Astrocyte of the spinal cord (primary cell): ENCODE measurements at regions not wholly inside any gene's neighbourhood (a gene's known extent, or its start where the extent isn't known, plus 50 kb on each side); places are given as distances from the start of the nearest gene placed in this dataset.

Experiments
- DNase-seq: peaks from one replicate; pipeline ENCODE4 v3.0.0; 2011; ENCODE audit warnings: low read depth, low spot score
- H3K4me3 ChIP-seq: 2 replicates; pipeline ENCODE4 v1.5.1; 2011; ENCODE audit warnings: low read depth, mild to moderate bottlenecking, low read length, moderate library complexity
- in situ Hi-C: cut with HindIII; loops from 2 replicates; pipeline ENCODE4 v1.10.0; 2017; ENCODE audit warnings: low sequenced_read_pairs
- TF ChIP-seq, protein P1 (sequence below): IDR thresholded peaks from 2 replicates; pipeline ENCODE4 v1.5.1; 2012; ENCODE audit warnings: low read depth, mild to moderate bottlenecking, low read length, inconsistent platforms

DNA sequence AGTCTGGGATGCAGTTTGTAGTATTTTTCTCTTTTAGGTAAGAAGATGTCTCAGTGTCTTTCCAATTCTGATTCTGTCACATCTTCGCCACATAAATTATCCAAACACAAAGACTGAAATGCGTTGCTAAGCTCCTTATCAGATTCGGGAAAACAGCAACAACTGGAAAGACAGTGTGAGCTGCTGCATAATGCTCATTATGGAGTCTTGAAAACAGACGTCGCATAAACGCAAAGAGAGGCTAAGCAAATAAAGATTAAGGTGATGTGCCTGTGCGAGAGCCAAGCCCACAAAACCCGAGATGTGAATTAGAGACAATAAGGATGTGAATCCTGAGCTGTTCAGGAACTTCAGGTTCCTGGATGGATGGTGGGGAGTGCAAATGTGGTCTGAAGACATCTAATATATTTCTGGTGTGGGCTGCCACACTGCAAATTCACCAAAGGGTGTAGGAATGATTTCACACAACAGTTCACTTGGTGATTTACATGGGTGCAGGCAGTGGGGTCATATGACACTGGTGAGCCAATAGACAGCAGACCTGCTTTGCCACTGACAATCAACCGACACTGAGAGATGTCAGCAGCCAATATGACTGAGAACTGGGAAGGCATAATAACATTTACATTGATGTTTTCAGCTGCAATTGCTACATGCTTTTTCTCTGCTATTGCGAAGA lies 195.8 kb downstream of the MTX2 start:
- in situ Hi-C loops = no loop called here
- H3K4me3 ChIP-seq = no peak overlapping the region
- no peak for DNase-seq
- TF ChIP-seq, protein P1, sequence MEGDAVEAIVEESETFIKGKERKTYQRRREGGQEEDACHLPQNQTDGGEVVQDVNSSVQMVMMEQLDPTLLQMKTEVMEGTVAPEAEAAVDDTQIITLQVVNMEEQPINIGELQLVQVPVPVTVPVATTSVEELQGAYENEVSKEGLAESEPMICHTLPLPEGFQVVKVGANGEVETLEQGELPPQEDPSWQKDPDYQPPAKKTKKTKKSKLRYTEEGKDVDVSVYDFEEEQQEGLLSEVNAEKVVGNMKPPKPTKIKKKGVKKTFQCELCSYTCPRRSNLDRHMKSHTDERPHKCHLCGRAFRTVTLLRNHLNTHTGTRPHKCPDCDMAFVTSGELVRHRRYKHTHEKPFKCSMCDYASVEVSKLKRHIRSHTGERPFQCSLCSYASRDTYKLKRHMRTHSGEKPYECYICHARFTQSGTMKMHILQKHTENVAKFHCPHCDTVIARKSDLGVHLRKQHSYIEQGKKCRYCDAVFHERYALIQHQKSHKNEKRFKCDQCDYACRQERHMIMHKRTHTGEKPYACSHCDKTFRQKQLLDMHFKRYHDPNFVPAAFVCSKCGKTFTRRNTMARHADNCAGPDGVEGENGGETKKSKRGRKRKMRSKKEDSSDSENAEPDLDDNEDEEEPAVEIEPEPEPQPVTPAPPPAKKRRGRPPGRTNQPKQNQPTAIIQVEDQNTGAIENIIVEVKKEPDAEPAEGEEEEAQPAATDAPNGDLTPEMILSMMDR = no peak

DNA sequence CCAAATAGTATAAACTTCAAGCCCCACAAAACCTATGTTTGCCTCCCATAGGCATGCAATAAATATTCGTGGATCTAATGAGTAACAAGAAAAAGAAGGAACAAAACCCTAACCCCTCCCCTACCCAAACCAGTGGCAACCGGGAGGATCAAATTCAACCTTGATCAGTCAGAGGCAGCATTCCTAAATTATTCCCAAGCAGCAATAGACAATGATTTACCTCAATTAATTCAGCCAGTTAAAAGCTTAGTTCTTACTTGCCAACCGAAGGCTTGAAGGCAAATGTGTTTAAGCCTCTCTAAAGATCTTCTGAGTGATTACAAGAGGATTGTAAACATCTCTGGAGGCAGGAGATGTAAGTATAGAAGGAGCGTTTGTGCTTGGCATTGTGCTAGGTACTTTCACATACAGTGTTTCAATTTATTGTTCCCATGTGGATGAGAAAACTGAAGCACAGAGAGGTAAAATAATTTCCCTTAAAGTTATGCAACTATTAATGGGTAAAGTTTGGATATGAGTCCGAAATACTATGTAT lies 197.7 kb downstream of the MTX2 start:
- no peak for DNase-seq
- TF ChIP-seq, protein P1 = no peak
- in situ Hi-C loops = no loop called here
- H3K4me3 ChIP-seq = no peak overlapping the region

DNA sequence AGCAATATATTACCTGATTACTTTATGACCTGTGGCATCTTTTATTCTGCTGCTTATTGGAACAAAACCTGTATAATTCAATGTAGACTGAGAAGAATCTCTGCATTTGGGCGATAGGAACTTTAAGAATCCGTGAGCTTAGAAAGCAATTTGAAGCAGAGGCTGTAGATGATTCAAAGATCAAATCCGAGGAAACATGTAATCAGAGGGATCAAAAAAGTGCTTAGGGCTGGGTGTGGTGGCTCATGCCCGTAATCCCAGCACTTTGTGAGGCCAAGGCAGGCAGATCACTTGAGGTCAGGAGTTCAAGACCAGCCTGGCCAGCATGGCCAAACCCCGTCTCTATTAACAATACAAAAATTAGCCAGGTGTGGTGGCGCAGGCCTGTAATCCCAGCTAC lies 198.4 kb downstream of the MTX2 start:
- no peak for DNase-seq
- TF ChIP-seq, protein P1 = no peak
- H3K4me3 ChIP-seq = no peak overlapping the region
- in situ Hi-C loops = no loop called here

DNA sequence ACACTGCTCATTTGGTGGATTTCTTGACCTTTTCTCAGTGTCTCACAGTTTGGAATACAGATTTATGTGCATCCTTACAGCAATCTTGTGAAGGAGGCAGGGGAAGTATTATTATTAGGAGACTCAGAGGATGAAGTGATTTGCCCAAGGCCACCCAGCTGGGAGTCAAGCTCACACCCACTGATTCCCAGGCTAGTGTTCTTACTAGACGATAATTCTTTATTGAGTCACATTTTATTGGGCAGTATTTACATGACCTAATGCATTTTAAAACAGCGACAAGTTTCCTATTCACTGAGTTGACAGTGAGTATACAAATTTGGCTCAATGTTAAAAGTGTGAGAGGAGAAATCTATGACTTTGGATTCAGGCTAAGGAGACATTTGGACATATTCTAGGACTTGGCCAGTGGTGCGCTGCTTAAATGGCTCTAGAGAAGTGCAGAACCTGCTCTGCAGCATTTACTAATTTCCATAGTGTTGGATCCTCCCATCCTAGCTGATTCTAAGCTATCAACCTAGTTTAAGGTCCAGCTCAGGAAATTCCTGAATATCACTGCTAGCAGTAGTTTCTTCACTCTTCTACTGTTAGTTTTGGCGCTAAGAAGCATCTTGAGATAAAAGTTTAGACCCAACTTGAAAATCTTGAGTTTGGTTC lies 199.3 kb downstream of the MTX2 start:
- in situ Hi-C loops = no loop called here
- DNase-seq = no peak
- H3K4me3 ChIP-seq = no peak overlapping the region
- TF ChIP-seq, protein P1 = no peak

GRCh38 chr2:176470713-176471112 lies 201.5 kb downstream of the MTX2 start:
- no peak overlapping the region for H3K4me3 ChIP-seq
- in situ Hi-C loops = no loop called here
- TF ChIP-seq, protein P1 = no peak
- DNase-seq = no peak

DNA sequence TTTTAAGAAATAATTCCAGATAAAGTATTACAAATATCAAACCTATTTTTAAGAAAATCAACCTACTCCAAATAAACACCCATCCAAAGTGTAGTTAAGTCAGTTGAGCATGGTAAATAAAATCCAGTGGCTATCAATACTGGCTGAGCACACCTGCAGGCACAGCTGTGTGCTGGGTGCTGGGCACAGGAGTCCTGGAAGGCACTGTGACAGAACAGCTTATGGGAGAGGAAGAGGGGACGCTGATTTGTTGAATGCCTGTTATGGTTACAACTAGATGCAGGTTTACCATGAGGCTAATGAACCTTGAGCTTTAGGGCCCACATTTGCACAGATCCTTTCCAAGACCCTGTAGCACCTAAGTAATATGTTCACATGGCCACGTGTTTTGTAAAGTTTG lies 202.7 kb downstream of the MTX2 start:
- in situ Hi-C loops = no loop called here
- no peak overlapping the region for H3K4me3 ChIP-seq
- no peak for DNase-seq
- TF ChIP-seq, protein P1 = no peak
